Astrocyte (in vitro differentiated cells and primary cell): ENCODE measurements at regions not wholly inside any gene's neighbourhood (a gene's known extent, or its start where the extent isn't known, plus 50 kb on each side); places are given as distances from the start of the nearest gene placed in this dataset.

Source experiments
- DNase-seq: peaks from one replicate; pipeline ENCODE4 v3.0.0-alpha.2; 2010; ENCODE audit warnings: low read depth
- FAIRE-seq: peaks from 2 replicates; lab custom pipeline; 2011; peaks lifted over from hg19 to GRCh38; lab: Jason Lieb, UNC
- H2AFZ ChIP-seq: 2 replicates; pipeline ENCODE4 v1.6.0; 2012; ENCODE audit warnings: low read depth, low read length, inconsistent platforms
- H3K27ac ChIP-seq: 2 replicates; pipeline ENCODE4 v1.5.1; 2011; ENCODE audit warnings: low read depth, low read length, inconsistent platforms
- H3K27me3 ChIP-seq: 2 replicates; pipeline ENCODE4 v1.6.0; 2011; ENCODE audit warnings: low read length, inconsistent platforms; ENCODE audit not compliant: insufficient read depth
- H3K36me3 ChIP-seq: 2 replicates; pipeline ENCODE4 v1.5.1; 2011; ENCODE audit warnings: low read length, inconsistent platforms; ENCODE audit not compliant: insufficient read depth
- H3K4me1 ChIP-seq: 2 replicates; pipeline ENCODE4 v1.5.1; 2011; ENCODE audit warnings: low read length, inconsistent platforms; ENCODE audit not compliant: insufficient read depth
- H3K4me2 ChIP-seq: 2 replicates; pipeline ENCODE4 v1.6.0; 2012; ENCODE audit warnings: low read length, inconsistent platforms
- H3K4me3 ChIP-seq: 2 replicates; pipeline ENCODE4 v1.5.1; 2011; ENCODE audit warnings: low read depth, mild to moderate bottlenecking, low read length, inconsistent platforms; ENCODE audit not compliant: insufficient read depth
- H3K79me2 ChIP-seq: 2 replicates; pipeline ENCODE4 v1.6.0; 2012; ENCODE audit warnings: mild to moderate bottlenecking, low read length, inconsistent platforms; ENCODE audit not compliant: insufficient read depth
- H3K9ac ChIP-seq: 2 replicates; pipeline ENCODE4 v1.6.0; 2012; ENCODE audit warnings: mild to moderate bottlenecking, low read length, inconsistent platforms
- H3K9me3 ChIP-seq: 2 replicates; pipeline ENCODE4 v1.5.1; 2012; ENCODE audit warnings: low read depth, mild to moderate bottlenecking, low read length, inconsistent platforms; ENCODE audit not compliant: insufficient read depth
- H4K20me1 ChIP-seq: 2 replicates; pipeline ENCODE4 v1.6.0; 2012; ENCODE audit warnings: low read length, inconsistent platforms; ENCODE audit not compliant: insufficient read depth
- H3K27ac Mint-ChIP-seq: one replicate; pipeline ENCODE4 v1.8.0; 2021; ENCODE audit warnings: mild to moderate bottlenecking, mixed read lengths; ENCODE audit not compliant: unreplicated experiment
- H3K27me3 Mint-ChIP-seq: one replicate; pipeline ENCODE4 v1.8.0; 2021; ENCODE audit warnings: low read depth, mixed read lengths; ENCODE audit not compliant: unreplicated experiment
- H3K36me3 Mint-ChIP-seq: one replicate; pipeline ENCODE4 v1.8.0; 2021; ENCODE audit warnings: low read depth, mixed read lengths; ENCODE audit not compliant: unreplicated experiment
- H3K4me1 Mint-ChIP-seq: one replicate; pipeline ENCODE4 v1.8.0; 2021; ENCODE audit warnings: low read depth, mixed read lengths; ENCODE audit not compliant: unreplicated experiment
- H3K4me3 Mint-ChIP-seq: one replicate; pipeline ENCODE4 v1.8.0; 2021; ENCODE audit warnings: mild to moderate bottlenecking, moderate library complexity, mixed read lengths; ENCODE audit not compliant: unreplicated experiment
- H3K9me3 Mint-ChIP-seq: one replicate; pipeline ENCODE4 v1.8.0; 2021; ENCODE audit warnings: mild to moderate bottlenecking, mixed read lengths; ENCODE audit not compliant: unreplicated experiment
- EZH2 ChIP-seq: IDR thresholded peaks from 2 replicates; pipeline ENCODE4 v1.6.1; 2012; ENCODE audit warnings: mild to moderate bottlenecking, low read length, inconsistent platforms; ENCODE audit not compliant: insufficient read depth
- TF ChIP-seq, protein P1 (sequence below): IDR thresholded peaks from 2 replicates; pipeline ENCODE4 v1.5.1; 2011; ENCODE audit warnings: low read depth, mild to moderate bottlenecking, inconsistent platforms, low read length, moderate library complexity; ENCODE audit not compliant: insufficient read depth

DNA sequence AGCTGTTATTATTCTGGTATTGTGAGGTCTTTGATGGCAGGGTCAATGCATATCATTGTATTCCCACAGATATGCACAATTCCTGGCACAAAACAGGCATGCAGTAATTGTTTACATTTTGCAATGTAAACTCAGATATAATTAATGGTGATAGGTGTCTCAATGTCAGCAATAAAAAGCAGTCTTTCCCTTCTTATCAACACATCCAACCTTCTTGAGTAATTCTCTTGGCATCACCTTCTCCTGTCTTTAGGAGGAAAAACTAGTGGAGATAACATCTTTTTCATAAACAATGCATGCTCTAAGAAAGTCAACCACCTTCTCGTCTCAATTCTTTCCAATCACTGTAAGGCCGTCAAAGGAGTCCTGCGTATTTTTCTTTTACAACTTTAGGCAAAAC, 313.3 kb upstream of the GULP1 start:
- no peak overlapping the region for H3K4me3 Mint-ChIP-seq
- no peak overlapping the region for H3K27ac Mint-ChIP-seq
- Histone ChIP-seq H3K4me2 (no peak overlapping the region), H2AFZ (no peak overlapping the region), H4K20me1 (no peaks in the 10 kb centered on the region), H3K9ac (no peak overlapping the region), H3K9me3 (no peaks in the 10 kb centered on the region), H3K4me3 (no peak overlapping the region), H3K4me1 (peaks cover 6% of the 10 kb centered on the region), H3K27ac (no peak overlapping the region), H3K36me3 (no peaks in the 10 kb centered on the region), H3K79me2 (no peaks in the 10 kb centered on the region), H3K27me3 (no peaks in the 10 kb centered on the region)
- H3K36me3 Mint-ChIP-seq = no peaks in the 10 kb centered on the region
- FAIRE-seq (no peak), DNase-seq (no peak)
- no peaks in the 10 kb centered on the region for H3K9me3 Mint-ChIP-seq
- no peaks in the 10 kb centered on the region for H3K27me3 Mint-ChIP-seq
- H3K4me1 Mint-ChIP-seq = peaks cover 9% of the 10 kb centered on the region
- TF ChIP-seq, protein P1, sequence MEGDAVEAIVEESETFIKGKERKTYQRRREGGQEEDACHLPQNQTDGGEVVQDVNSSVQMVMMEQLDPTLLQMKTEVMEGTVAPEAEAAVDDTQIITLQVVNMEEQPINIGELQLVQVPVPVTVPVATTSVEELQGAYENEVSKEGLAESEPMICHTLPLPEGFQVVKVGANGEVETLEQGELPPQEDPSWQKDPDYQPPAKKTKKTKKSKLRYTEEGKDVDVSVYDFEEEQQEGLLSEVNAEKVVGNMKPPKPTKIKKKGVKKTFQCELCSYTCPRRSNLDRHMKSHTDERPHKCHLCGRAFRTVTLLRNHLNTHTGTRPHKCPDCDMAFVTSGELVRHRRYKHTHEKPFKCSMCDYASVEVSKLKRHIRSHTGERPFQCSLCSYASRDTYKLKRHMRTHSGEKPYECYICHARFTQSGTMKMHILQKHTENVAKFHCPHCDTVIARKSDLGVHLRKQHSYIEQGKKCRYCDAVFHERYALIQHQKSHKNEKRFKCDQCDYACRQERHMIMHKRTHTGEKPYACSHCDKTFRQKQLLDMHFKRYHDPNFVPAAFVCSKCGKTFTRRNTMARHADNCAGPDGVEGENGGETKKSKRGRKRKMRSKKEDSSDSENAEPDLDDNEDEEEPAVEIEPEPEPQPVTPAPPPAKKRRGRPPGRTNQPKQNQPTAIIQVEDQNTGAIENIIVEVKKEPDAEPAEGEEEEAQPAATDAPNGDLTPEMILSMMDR = no peak
- TF ChIP-seq EZH2 = no peak

DNA sequence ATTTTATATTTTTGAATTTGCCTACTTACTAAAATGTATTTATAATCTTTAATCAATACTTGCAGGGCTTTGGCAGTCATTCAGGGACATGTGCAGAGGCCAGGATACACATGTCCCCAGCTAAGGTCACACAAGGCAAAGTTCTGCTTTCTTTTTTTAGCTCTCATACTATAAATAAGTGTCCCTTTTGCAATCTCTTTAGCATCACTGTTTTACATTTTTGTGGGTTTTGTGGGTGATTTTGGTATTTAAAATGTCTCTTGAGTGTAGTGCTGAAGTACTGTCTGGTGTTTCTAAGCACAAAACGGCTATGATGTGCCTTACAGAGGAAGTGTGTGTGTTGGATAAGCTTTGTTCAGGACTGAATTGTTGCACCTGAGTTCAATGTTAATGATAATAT, 309.0 kb upstream of the GULP1 start:
- no peak overlapping the region for H3K27ac ChIP-seq
- no peak overlapping the region for H2AFZ ChIP-seq
- no peaks in the 10 kb centered on the region for H3K9me3 Mint-ChIP-seq
- H3K27me3 Mint-ChIP-seq = no peaks in the 10 kb centered on the region
- H3K4me3 Mint-ChIP-seq = no peak overlapping the region
- H3K4me1 Mint-ChIP-seq = peaks cover 20% of the 10 kb centered on the region
- H3K4me2 ChIP-seq = no peak overlapping the region
- H3K27ac Mint-ChIP-seq = peak overlapping the region; percentile 6
- DNase-seq (peak; percentile 93), FAIRE-seq (no peak)
- no peak overlapping the region for H3K9ac ChIP-seq
- H3K4me1 ChIP-seq = peaks cover 6% of the 10 kb centered on the region
- TF ChIP-seq, protein P1 = no peak
- no peak for TF ChIP-seq EZH2
- no peaks in the 10 kb centered on the region for H3K9me3 ChIP-seq
- no peaks in the 10 kb centered on the region for H3K36me3 ChIP-seq
- no peaks in the 10 kb centered on the region for H3K36me3 Mint-ChIP-seq
- no peaks in the 10 kb centered on the region for H3K79me2 ChIP-seq
- H3K27me3 ChIP-seq = no peaks in the 10 kb centered on the region
- no peaks in the 10 kb centered on the region for H4K20me1 ChIP-seq
- no peak overlapping the region for H3K4me3 ChIP-seq

GRCh38 chr2:187985195-187985594, 306.5 kb upstream of the GULP1 start:
- no peak overlapping the region for H3K9ac ChIP-seq
- H2AFZ ChIP-seq = no peak overlapping the region
- no peak overlapping the region for H3K4me2 ChIP-seq
- Mint-ChIP-seq H3K36me3 (no peaks in the 10 kb centered on the region), H3K9me3 (no peaks in the 10 kb centered on the region), H3K4me3 (no peak overlapping the region), H3K27ac (no peak overlapping the region), H3K27me3 (no peaks in the 10 kb centered on the region), H3K4me1 (peaks cover 24% of the 10 kb centered on the region)
- H3K36me3 ChIP-seq = no peaks in the 10 kb centered on the region
- H3K9me3 ChIP-seq = no peaks in the 10 kb centered on the region
- no peaks in the 10 kb centered on the region for H4K20me1 ChIP-seq
- no peak overlapping the region for H3K27ac ChIP-seq
- H3K4me3 ChIP-seq = no peak overlapping the region
- peaks cover 6% of the 10 kb centered on the region for H3K4me1 ChIP-seq
- no peaks in the 10 kb centered on the region for H3K27me3 ChIP-seq
- no peak for TF ChIP-seq EZH2
- TF ChIP-seq, protein P1 = no peak
- FAIRE-seq (no peak), DNase-seq (no peak)
- H3K79me2 ChIP-seq = no peaks in the 10 kb centered on the region
